ENCODE measurements at regions not wholly inside any gene's neighbourhood (a gene's known extent, or its start where the extent isn't known, plus 50 kb on each side); places are given as distances from the start of the nearest gene placed in this dataset.

GRCh38 chr12:115017346-115017745 lies 333.4 kb upstream of the TBX3 start:
- H4K20me1 ChIP-seq (ENCODE audit: insufficient read depth, low read length) = no peaks in the 10 kb centered on the region
- Mint-ChIP-seq H3K9me3 (peaks cover 3 to 9% (median 5%) of the 10 kb centered on the region in 7 donors), H3K4me1 (no peaks in the 10 kb centered on the region), H3K27me3 (ENCODE audit: low read depth in 3 of 3) (peaks cover 0 to 3% (median 0%) of the 10 kb centered on the region in 3 donors), H3K36me3 (no peaks in the 10 kb centered on the region), H3K27ac (no peak overlapping the region), H3K4me3 (no peak overlapping the region)
- H3K27ac ChIP-seq (ENCODE audit: low read depth in 1 of 2, low read length in 2 of 2) = no peak overlapping the region
- H3K4me2 ChIP-seq (replicated peaks; ENCODE audit: extremely low read depth, low read length, poor library complexity, severe bottlenecking) = no peak overlapping the region
- DNase-seq = no peak
- no peak overlapping the region for H2AFZ ChIP-seq (ENCODE audit: insufficient read depth, low read depth, low read length, poor library complexity, severe bottlenecking)
- H3K9ac ChIP-seq (ENCODE audit: insufficient read depth, low read length, poor library complexity, severe bottlenecking) = no peak overlapping the region
- intact Hi-C loops (cut with micrococcal nuclease) = no loop called here
- WGBS (ENCODE audit: insufficient coverage) = 69% methylated on average over 2 of the region's 2 CpGs
- peaks cover 0 to 2% of the 10 kb centered on the region in 2 donors for H3K27me3 ChIP-seq (ENCODE audit: control insufficient read depth in 2 of 2, insufficient read depth in 2 of 2, low read length in 2 of 2)
- H3K79me2 ChIP-seq (ENCODE audit: insufficient read depth, low read length) = no peaks in the 10 kb centered on the region
- H3K4me1 ChIP-seq (ENCODE audit: control insufficient read depth in 1 of 2, insufficient read depth in 2 of 2, low read length in 2 of 2) = no peaks in the 10 kb centered on the region
- no peak overlapping the region for H3K4me3 ChIP-seq (replicated peaks in 1 of 3; ENCODE audit: low read depth in 2 of 3, low read length in 3 of 3)
- no peak for TF ChIP-seq CTCF (IDR thresholded peaks at IDR 0.05)
- no peaks in the 10 kb centered on the region for H3K36me3 ChIP-seq (replicated peaks in 1 of 2; ENCODE audit: control insufficient read depth in 1 of 2, insufficient read depth in 2 of 2, low read length in 2 of 2)
- no peaks in the 10 kb centered on the region for H3K9me3 ChIP-seq (replicated peaks in 1 of 2; ENCODE audit: control insufficient read depth in 1 of 2, insufficient read depth in 1 of 2, low read length in 2 of 2)

- no peak overlapping the region for H3K4me3 ChIP-seq (replicated peaks in 1 of 3; ENCODE audit: low read depth in 2 of 3, low read length in 3 of 3)
- H2AFZ ChIP-seq (ENCODE audit: insufficient read depth, low read depth, low read length, poor library complexity, severe bottlenecking) = no peak overlapping the region
- no peak for TF ChIP-seq CTCF (IDR thresholded peaks at IDR 0.05)
- no peak overlapping the region for H3K4me3 Mint-ChIP-seq
- no peak overlapping the region for H3K9ac ChIP-seq (ENCODE audit: insufficient read depth, low read length, poor library complexity, severe bottlenecking)
- no peak overlapping the region for H3K4me2 ChIP-seq (replicated peaks; ENCODE audit: extremely low read depth, low read length, poor library complexity, severe bottlenecking)
- peaks cover 0 to 2% of the 10 kb centered on the region in 2 donors for H3K27me3 ChIP-seq (ENCODE audit: control insufficient read depth in 2 of 2, insufficient read depth in 2 of 2, low read length in 2 of 2)
- intact Hi-C loops (cut with micrococcal nuclease) = no loop called here
- H3K9me3 Mint-ChIP-seq = peaks cover 0 to 5% (median 3%) of the 10 kb centered on the region in 7 donors
- H3K9me3 ChIP-seq (replicated peaks in 1 of 2; ENCODE audit: control insufficient read depth in 1 of 2, insufficient read depth in 1 of 2, low read length in 2 of 2) = no peaks in the 10 kb centered on the region
- 59% methylated on average over 2 of the region's 15 CpGs for WGBS (ENCODE audit: insufficient coverage)
- H4K20me1 ChIP-seq (ENCODE audit: insufficient read depth, low read length) = no peaks in the 10 kb centered on the region
- H3K4me1 ChIP-seq (ENCODE audit: control insufficient read depth in 1 of 2, insufficient read depth in 2 of 2, low read length in 2 of 2) = no peaks in the 10 kb centered on the region
- no peaks in the 10 kb centered on the region for H3K79me2 ChIP-seq (ENCODE audit: insufficient read depth, low read length)
- H3K36me3 Mint-ChIP-seq = no peaks in the 10 kb centered on the region
- peaks cover 0 to 3% (median 0%) of the 10 kb centered on the region in 3 donors for H3K27me3 Mint-ChIP-seq (ENCODE audit: low read depth in 3 of 3)
- no peaks in the 10 kb centered on the region for H3K36me3 ChIP-seq (replicated peaks in 1 of 2; ENCODE audit: control insufficient read depth in 1 of 2, insufficient read depth in 2 of 2, low read length in 2 of 2)
- no peaks in the 10 kb centered on the region for H3K4me1 Mint-ChIP-seq
- H3K27ac ChIP-seq (ENCODE audit: low read depth in 1 of 2, low read length in 2 of 2) = no peak overlapping the region
- no peak overlapping the region for H3K27ac Mint-ChIP-seq
- DNase-seq = no peak
These were observed 329.4 kb upstream of the TBX3 start for GRCh38 chr12:115013236-115013981.
